H1 (cell line): ENCODE measurements at regions not wholly inside any gene's neighbourhood (a gene's known extent, or its start where the extent isn't known, plus 50 kb on each side); places are given as distances from the start of the nearest gene placed in this dataset.

Experiments
- CTCF ChIA-PET: fragments of 300-600 bp; sonication (Branson Sonifier 250); formaldehyde crosslinking; loops from one replicate; lab custom pipeline; 2021; ENCODE audit not compliant: partially characterized antibody; lab: Charles Lee
- POLR2A ChIA-PET: fragments of 300-600 bp; sonication (Branson Sonifier 250); formaldehyde crosslinking; loops from one replicate; lab custom pipeline; 2021; ENCODE audit warnings: inconsistent platforms; ENCODE audit not compliant: partially characterized antibody; lab: Charles Lee
- DNase-seq, 2 experiments: peaks; one replicate each; pipeline versions ENCODE4 v3.0.0 to v3.0.0-alpha.2; 2010 to 2022; ENCODE audit warnings: low spot score in 2 of 2, low read depth in 1 of 2, mixed read lengths in 1 of 2
- FAIRE-seq: peaks from 2 replicates; lab custom pipeline; 2011; peaks lifted over from hg19 to GRCh38; lab: Jason Lieb, UNC
- H2AFZ ChIP-seq: 2 replicates; pipeline ENCODE4 v1.8.1; 2012; ENCODE audit warnings: low read length, inconsistent platforms
- H2AK5ac ChIP-seq: 2 replicates; pipeline ENCODE4 v1.6.1; 2013; ENCODE audit warnings: low read depth, low read length
- H2BK120ac ChIP-seq: replicated peaks from 2 replicates; pipeline ENCODE3; 2013; ENCODE audit warnings: low read depth, low read length, inconsistent platforms
- H2BK12ac ChIP-seq: 2 replicates; pipeline ENCODE4 v1.6.1; 2013; ENCODE audit warnings: low read depth, low read length
- H2BK15ac ChIP-seq: 2 replicates; pipeline ENCODE4 v1.6.1; 2013; ENCODE audit warnings: low read length
- H2BK20ac ChIP-seq: 2 replicates; pipeline ENCODE4 v1.6.1; 2013; ENCODE audit warnings: low read length
- H2BK5ac ChIP-seq: 2 replicates; pipeline ENCODE4 v1.6.1; 2013; ENCODE audit warnings: low read depth, low read length
- H3K14ac ChIP-seq: 2 replicates; pipeline ENCODE4 v1.6.1; 2013; ENCODE audit warnings: inconsistent platforms; ENCODE audit not compliant: insufficient read length
- H3K18ac ChIP-seq: 2 replicates; pipeline ENCODE4 v1.6.1; 2013; ENCODE audit warnings: low read length; ENCODE audit errors: extremely low read depth
- H3K23ac ChIP-seq: 2 replicates; pipeline ENCODE4 v1.6.1; 2013; ENCODE audit warnings: inconsistent platforms; ENCODE audit not compliant: insufficient read length
- H3K23me2 ChIP-seq: 2 replicates; pipeline ENCODE4 v1.6.1; 2013; ENCODE audit warnings: low read depth, low read length
- H3K27ac ChIP-seq: 2 replicates; pipeline ENCODE4 v1.6.1; 2011; ENCODE audit warnings: low read depth, low read length, inconsistent platforms
- H3K27me3 ChIP-seq, 4 experiments: replicated peaks in 1 of 4; 1 replicate in 1 of 4; 2 replicates in 3 of 4; pipeline versions ENCODE4 v1.6.1 to v1.8.1; 2011 to 2013; ENCODE audit warnings: low read length in 3 of 4, mild to moderate bottlenecking in 3 of 4, inconsistent platforms in 2 of 4, mixed read lengths in 2 of 4, moderate library complexity in 1 of 4; ENCODE audit not compliant: control insufficient read depth in 3 of 4, insufficient read depth in 3 of 4; ENCODE audit errors: extremely low read depth in 1 of 4
- H3K36me3 ChIP-seq, 4 experiments: 2 replicates each; pipeline versions ENCODE4 v1.6.1 to v1.8.1; 2011 to 2013; ENCODE audit warnings: mild to moderate bottlenecking in 4 of 4, low read length in 3 of 4, moderate library complexity in 2 of 4, control low read depth in 1 of 4, inconsistent platforms in 1 of 4; ENCODE audit not compliant: insufficient read depth in 4 of 4, control insufficient read depth in 2 of 4
- H3K4ac ChIP-seq: replicated peaks from 2 replicates; pipeline ENCODE3; 2013; ENCODE audit warnings: low read length, low read depth, mixed read lengths, inconsistent platforms; ENCODE audit not compliant: insufficient read length
- H3K4me1 ChIP-seq, 4 experiments: replicated peaks in 1 of 4; 1 replicate in 1 of 4; 2 replicates in 3 of 4; pipeline versions ENCODE4 v1.6.1 to v1.8.1; 2011 to 2013; ENCODE audit warnings: low read length in 3 of 4, inconsistent platforms in 2 of 4, mixed read lengths in 1 of 4; ENCODE audit not compliant: insufficient read depth in 4 of 4, control insufficient read depth in 3 of 4
- H3K4me2 ChIP-seq, 2 experiments: 2 replicates each; pipeline versions ENCODE4 v1.6.1 to v1.8.1; 2011 to 2013; ENCODE audit warnings: low read depth in 2 of 2, low read length in 2 of 2, control low read depth in 1 of 2, inconsistent platforms in 1 of 2, mild to moderate bottlenecking in 1 of 2; ENCODE audit not compliant: insufficient read depth in 1 of 2
- H3K4me3 ChIP-seq, 4 experiments: fragments of 200-600, 300-600 bp in 1 of 4; sonication (generic), shearing (Covaris generic), sonication (Bioruptor Twin) in 1 of 4; 2 replicates each; pipeline versions ENCODE4 v1.5.1 to v1.8.1; 2011 to 2016; ENCODE audit warnings: low read length in 4 of 4, low read depth in 3 of 4, control low read depth in 2 of 4, inconsistent platforms in 2 of 4, mild to moderate bottlenecking in 2 of 4, mixed read lengths in 1 of 4, moderate library complexity in 1 of 4; ENCODE audit not compliant: insufficient read depth in 2 of 4; ENCODE audit errors: extremely low read depth in 1 of 4
- H3K56ac ChIP-seq: replicated peaks from 2 replicates; pipeline ENCODE3; 2013; ENCODE audit warnings: low read depth, mild to moderate bottlenecking, mixed read lengths, low read length, inconsistent platforms; ENCODE audit not compliant: insufficient read length
- H3K79me1 ChIP-seq: 2 replicates; pipeline ENCODE4 v1.6.1; 2013; ENCODE audit warnings: low read depth, low read length, control low read depth
- H3K79me2 ChIP-seq, 2 experiments: 2 replicates each; pipeline versions ENCODE4 v1.6.1 to v1.8.1; 2012 to 2013; ENCODE audit warnings: low read length in 2 of 2, mild to moderate bottlenecking in 2 of 2, inconsistent platforms in 1 of 2; ENCODE audit not compliant: insufficient read depth in 2 of 2, control insufficient read depth in 1 of 2
- H3K9ac ChIP-seq, 4 experiments: replicated peaks in 1 of 4; 1 replicate in 1 of 4; 2 replicates in 3 of 4; pipeline versions ENCODE4 v1.6.1 to v1.8.1; 2011 to 2013; ENCODE audit warnings: low read depth in 3 of 4, low read length in 3 of 4, control low read depth in 2 of 4, mild to moderate bottlenecking in 2 of 4, moderate library complexity in 2 of 4, inconsistent platforms in 1 of 4; ENCODE audit errors: extremely low read depth in 1 of 4
- H3K9me3 ChIP-seq, 2 experiments: 2 replicates each; pipeline versions ENCODE4 v1.6.1 to v1.8.1; 2012 to 2013; ENCODE audit warnings: mild to moderate bottlenecking in 2 of 2, moderate library complexity in 2 of 2, control low read depth in 1 of 2, inconsistent platforms in 1 of 2, low read depth in 1 of 2, low read length in 1 of 2, mixed read lengths in 1 of 2; ENCODE audit not compliant: insufficient read depth in 2 of 2
- H4K20me1 ChIP-seq, 2 experiments: replicated peaks in 1 of 2; 2 replicates each; pipeline versions ENCODE3 to v1.8.1; 2011 to 2013; ENCODE audit warnings: inconsistent platforms in 2 of 2, low read length in 2 of 2, mild to moderate bottlenecking in 1 of 2; ENCODE audit not compliant: insufficient read depth in 2 of 2, control insufficient read depth in 1 of 2
- H4K5ac ChIP-seq: 2 replicates; pipeline ENCODE4 v1.6.1; 2013; ENCODE audit warnings: low read length, low read depth, mixed read lengths, inconsistent platforms; ENCODE audit not compliant: insufficient read length
- H4K8ac ChIP-seq: 2 replicates; pipeline ENCODE4 v1.8.0; 2013; ENCODE audit warnings: mild to moderate bottlenecking, moderate library complexity, low read length, inconsistent platforms; ENCODE audit not compliant: insufficient read depth; ENCODE audit errors: extremely low read depth
- H4K91ac ChIP-seq: replicated peaks from 2 replicates; pipeline ENCODE3; 2013; ENCODE audit warnings: low read length, mixed read lengths, inconsistent platforms; ENCODE audit not compliant: insufficient read length
- BRCA1 ChIP-seq: IDR thresholded peaks from 2 replicates; pipeline ENCODE4 v1.6.1; 2012; ENCODE audit warnings: low read depth, low read length, improper control_type of control experiment
- CEBPB ChIP-seq: IDR thresholded peaks from 2 replicates; pipeline ENCODE4 v1.6.1; 2012; ENCODE audit warnings: low read depth, low read length
- EP300 ChIP-seq, 2 experiments: IDR thresholded peaks; 1 replicate in 1 of 2; 2 replicates in 1 of 2; pipeline ENCODE4 v1.6.1; 2011 to 2012; ENCODE audit warnings: low read depth in 2 of 2, low read length in 2 of 2, mild to moderate bottlenecking in 2 of 2, borderline replicate concordance in 1 of 2, inconsistent platforms in 1 of 2, moderate library complexity in 1 of 2
- JUN ChIP-seq: IDR thresholded peaks from 2 replicates; pipeline ENCODE4 v1.6.1; 2011; ENCODE audit warnings: low read depth, mild to moderate bottlenecking, improper control_type of control experiment, low read length
- KDM1A ChIP-seq: fragments of 200-600, 300-600 bp; sonication (generic); IDR thresholded peaks from 2 replicates; pipeline ENCODE4 v1.7.1; 2016; ENCODE audit warnings: mild to moderate bottlenecking, low read length, borderline replicate concordance
- SIRT6 ChIP-seq: IDR thresholded peaks from one replicate; pipeline ENCODE4 v1.7.1; 2012; ENCODE audit warnings: low read length, inconsistent platforms
- SP4 ChIP-seq: IDR thresholded peaks from 2 replicates; pipeline ENCODE4 v1.6.1; 2012; ENCODE audit warnings: low read length, inconsistent platforms
- WGBS, 2 experiments: shearing (Covaris generic) in 1 of 2; methylation state at CpG; one replicate each; pipeline versions ENCODE4 v1.1.6 to v1.1.7; 2013 to 2015; ENCODE audit warnings: low lambda C conversion rate in 2 of 2, mixed read lengths in 2 of 2, inconsistent platforms in 1 of 2, low coverage in 1 of 2, missing lambda C conversion rate in 1 of 2; ENCODE audit not compliant: insufficient replicate concordance in 2 of 2, insufficient coverage in 1 of 2, insufficient read length in 1 of 2; ENCODE audit errors: extremely low coverage in 1 of 2, missing lambda C conversion rate in 1 of 2; 5-methylcytosine and 5-hydroxymethylcytosine counted together
- TF ChIP-seq, protein P1 (sequence below): IDR thresholded peaks from 2 replicates; pipeline ENCODE4 v1.6.1; 2012; ENCODE audit warnings: inconsistent platforms

DNA sequence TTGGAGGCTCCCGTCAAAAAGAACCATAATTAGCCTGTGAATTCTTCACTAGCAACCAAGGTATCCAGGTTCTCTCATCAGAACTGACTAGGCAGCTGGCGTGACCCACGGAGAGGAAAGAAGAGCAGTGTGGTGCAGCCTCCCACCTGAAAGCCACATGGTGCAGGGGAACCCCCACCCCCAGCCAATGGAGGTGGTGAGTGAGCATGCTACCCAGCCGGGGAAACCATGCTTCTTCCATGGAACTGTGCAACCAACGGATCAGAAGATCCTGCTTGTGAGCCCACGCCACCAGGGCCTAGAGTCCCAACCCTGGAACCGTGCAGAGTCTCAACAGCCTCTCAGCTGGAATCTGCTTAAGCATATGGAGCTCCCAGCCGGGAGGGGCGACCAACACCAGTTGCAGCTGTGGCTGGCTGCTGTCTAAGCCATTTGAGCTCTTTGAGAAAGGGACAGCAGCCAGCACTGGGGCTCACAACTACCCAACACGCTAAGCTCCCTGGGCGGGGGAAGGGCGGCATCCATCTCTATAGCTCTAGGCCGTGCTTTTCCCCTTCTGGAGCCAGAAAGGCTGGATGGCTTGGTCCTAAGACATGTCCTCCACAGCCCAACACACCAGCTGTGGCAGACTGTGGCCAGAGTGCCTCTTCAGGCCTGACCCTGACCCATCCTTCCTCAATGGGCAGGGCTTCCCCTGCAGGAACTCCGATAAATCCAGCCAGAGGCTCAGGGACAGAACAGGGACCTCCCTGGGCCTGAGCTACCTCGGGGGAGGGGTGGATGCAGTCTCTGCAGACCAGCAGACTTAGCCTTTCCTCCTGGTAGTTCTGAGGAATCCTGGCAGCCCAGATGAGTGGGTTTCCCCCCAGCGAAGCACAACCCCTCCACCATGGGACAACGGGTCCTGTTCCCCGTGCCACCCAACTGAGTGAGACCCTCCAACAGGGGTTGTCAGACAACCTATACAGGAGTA lies 151.4 kb upstream of the NXPH2 start:
- TF ChIP-seq SIRT6 (no peak), SP4 (no peak), JUN (no peak), EP300 (IDR thresholded peaks at IDR 0.05; ENCODE audit: borderline replicate concordance in 1 of 2, low read depth in 2 of 2, low read length in 2 of 2) (no peak), KDM1A (no peak), BRCA1 (no peak), CEBPB (no peak)
- TF ChIP-seq, protein P1, sequence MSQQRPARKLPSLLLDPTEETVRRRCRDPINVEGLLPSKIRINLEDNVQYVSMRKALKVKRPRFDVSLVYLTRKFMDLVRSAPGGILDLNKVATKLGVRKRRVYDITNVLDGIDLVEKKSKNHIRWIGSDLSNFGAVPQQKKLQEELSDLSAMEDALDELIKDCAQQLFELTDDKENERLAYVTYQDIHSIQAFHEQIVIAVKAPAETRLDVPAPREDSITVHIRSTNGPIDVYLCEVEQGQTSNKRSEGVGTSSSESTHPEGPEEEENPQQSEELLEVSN, result no peak
- TF ChIP-seq, all 59 proteins: peak for 0
- Histone ChIP-seq H3K36me3 (no peaks in the 10 kb centered on the region), H2BK5ac (no peak overlapping the region), H3K23ac (no peak overlapping the region), H3K9ac (no peak overlapping the region), H4K8ac (no peak overlapping the region; the same call in 1 of the 2 replicates), H3K27me3 (no peaks in the 10 kb centered on the region), H4K5ac (no peak overlapping the region), H3K18ac (no peak overlapping the region), H3K56ac (no peak overlapping the region), H2BK12ac (no peak overlapping the region), H3K79me1 (no peaks in the 10 kb centered on the region), H3K4me3 (no peak overlapping the region), H3K27ac (no peak overlapping the region), H2AK5ac (no peak overlapping the region), H2BK20ac (no peak overlapping the region), H4K20me1 (no peaks in the 10 kb centered on the region), H3K9me3 (no peaks in the 10 kb centered on the region), H3K14ac (no peak overlapping the region), H2BK15ac (no peak overlapping the region), H3K79me2 (no peaks in the 10 kb centered on the region), H2BK120ac (no peak overlapping the region), H3K23me2 (no peaks in the 10 kb centered on the region), H3K4me1 (peaks cover 0 to 3% (median 1%) of the 10 kb centered on the region in 4 experiments; a peak in 2 of 7 replicates), H4K91ac (no peak overlapping the region), H3K4me2 (no peak overlapping the region), H3K4ac (no peak overlapping the region), H2AFZ (no peak overlapping the region)
- CTCF ChIA-PET, result interaction anchor here (0.6 to 5.4 kb wide), 4 partner anchors 10 to 597 kb away, joined by 3 to 32 read pairs (median 6); no protein-coding TSS in a partner anchor
- 83% methylated on average over 18 of the region's 18 CpGs; no CpG with 5 or more reads in 1 of the 2 experiments for WGBS, 2 experiments
- no peak for DNase-seq
- POLR2A ChIA-PET, result interaction anchor here (1.0 kb wide), 1 partner anchor 11 kb away, joined by 3 read pairs; no protein-coding TSS in a partner anchor
- FAIRE-seq, result no peak
